A549 (cell line): ENCODE measurements at regions not wholly inside any gene's neighbourhood (a gene's known extent, or its start where the extent isn't known, plus 50 kb on each side); places are given as distances from the start of the nearest gene placed in this dataset.

Experiments
- ATAC-seq, 2 experiments: fragments of 200-7000 bp in 1 of 2; fragments of >200 bp in 1 of 2; cut with Nextera tagmentation in 1 of 2; cut with Tn5 transposase in 1 of 2; 3 replicates each; pipeline versions ENCODE4 v1.8.0 to v1.9.1; 2018 to 2020; ENCODE audit warnings: mild to moderate bottlenecking in 1 of 2, moderate library complexity in 1 of 2
- CTCF ChIA-PET: fragments of 300-600 bp; sonication (Branson Sonifier 250); formaldehyde crosslinking; extraction: SDS; loops from one replicate; lab custom pipeline; 2021; ENCODE audit warnings: antibody characterized with exemption, inconsistent platforms; lab: Yijun Ruan, JAX
- POLR2A ChIA-PET: fragments of 350-600 bp; formaldehyde crosslinking; extraction: SDS; loops from one replicate; lab custom pipeline; 2021; ENCODE audit warnings: antibody characterized with exemption, inconsistent platforms; lab: Yijun Ruan, JAX
- DNase-seq, 2 experiments: peaks; one replicate each; pipeline versions ENCODE4 v3.0.0 to v3.0.0-alpha.2; 2011 to 2016; ENCODE audit warnings: low read depth in 1 of 2, low spot score in 1 of 2
- FAIRE-seq: peaks from 2 replicates; lab custom pipeline; 2011; peaks lifted over from hg19 to GRCh38; lab: Jason Lieb, UNC
- H3K27ac ChIP-seq, 2 experiments: fragments of >200 bp; sonication (Bioruptor Twin); formaldehyde crosslinking; 3 replicates each; pipeline ENCODE4 v1.5.1; 2016 to 2017
- H3K4me1 ChIP-seq: fragments of >200 bp; sonication (Bioruptor Twin); formaldehyde crosslinking; 3 replicates; pipeline ENCODE4 v1.6.1; 2016
- H3K4me2 ChIP-seq: fragments of >200 bp; sonication (Bioruptor Twin); formaldehyde crosslinking; 3 replicates; pipeline ENCODE4 v1.6.1; 2016
- H3K4me3 ChIP-seq: fragments of >200 bp; sonication (Bioruptor Twin); formaldehyde crosslinking; 3 replicates; pipeline ENCODE4 v1.5.1; 2016
- H3K9me3 ChIP-seq: fragments of >200 bp; sonication (Bioruptor Twin); formaldehyde crosslinking; 3 replicates; pipeline ENCODE4 v1.6.1; 2016
- BHLHE40 ChIP-seq: IDR thresholded peaks from 2 replicates; pipeline ENCODE4 v1.6.1; 2012; ENCODE audit warnings: low read depth, low read length, inconsistent platforms
- CBX2 ChIP-seq: fragments of 200-600 bp; sonication (generic); IDR thresholded peaks from 2 replicates; pipeline ENCODE4 v1.6.1; 2016; ENCODE audit warnings: low read depth, mild to moderate bottlenecking, borderline replicate concordance
- CBX8 ChIP-seq: fragments of 200-600 bp; sonication (generic); IDR thresholded peaks from 2 replicates; pipeline ENCODE4 v1.6.1; 2016
- CEBPB ChIP-seq, 2 experiments: fragments of >200 bp in 1 of 2; sonication (Bioruptor Twin) in 1 of 2; formaldehyde crosslinking in 1 of 2; IDR thresholded peaks; 2 replicates each; pipeline ENCODE4 v1.6.1; 2012 to 2016
- CHD4 ChIP-seq: fragments of 200-600 bp; sonication (generic); IDR thresholded peaks from 2 replicates; pipeline ENCODE4 v1.6.1; 2016; ENCODE audit warnings: antibody characterized with exemption, mild to moderate bottlenecking, borderline replicate concordance
- E2F6 ChIP-seq: IDR thresholded peaks from 2 replicates; pipeline ENCODE4 v1.6.1; 2012; ENCODE audit warnings: low read depth, borderline replicate concordance
- EHF ChIP-seq: fragments of 250-450 bp; sonication (Bioruptor Pico); IDR thresholded peaks from 2 replicates; pipeline ENCODE4 v1.5.0; 2020; ENCODE audit warnings: mild to moderate bottlenecking
- ELK1 ChIP-seq: fragments of 150-350 bp; IDR thresholded peaks from 2 replicates; pipeline ENCODE4 v1.6.1; 2014; ENCODE audit warnings: low read depth, mild to moderate bottlenecking, low read length
- FOSL2 ChIP-seq, 2 experiments: fragments of 450-650 bp in 1 of 2; fragments of >200 bp in 1 of 2; sonication (Bioruptor Twin) in 1 of 2; formaldehyde crosslinking; IDR thresholded peaks; 2 replicates each; pipeline versions ENCODE4 v1.5.0 to v1.6.1; 2016 to 2020; ENCODE audit warnings: mild to moderate bottlenecking in 1 of 2, moderate library complexity in 1 of 2
- FOXS1 ChIP-seq: fragments of 250-450 bp; sonication (Bioruptor Pico); IDR thresholded peaks from 2 replicates; pipeline ENCODE4 v1.5.0; 2020; ENCODE audit warnings: mild to moderate bottlenecking, moderate library complexity
- HEYL ChIP-seq: fragments of 250-450 bp; sonication (Bioruptor Pico); IDR thresholded peaks from 2 replicates; pipeline ENCODE4 v1.8.0; 2021; ENCODE audit warnings: mild to moderate bottlenecking, moderate library complexity
- HOXA7 ChIP-seq: fragments of 250-450 bp; sonication (Bioruptor Pico); IDR thresholded peaks from 2 replicates; pipeline ENCODE4 v1.5.0; 2020; ENCODE audit warnings: mild to moderate bottlenecking, moderate library complexity
- HOXB13 ChIP-seq: fragments of 250-450 bp; sonication (Bioruptor Pico); IDR thresholded peaks from 2 replicates; pipeline ENCODE4 v1.5.0; 2020; ENCODE audit warnings: low read depth, mild to moderate bottlenecking, moderate library complexity
- HOXB5 ChIP-seq: fragments of 250-450 bp; sonication (Bioruptor Pico); IDR thresholded peaks from 2 replicates; pipeline ENCODE4 v1.5.0; 2020; ENCODE audit warnings: mild to moderate bottlenecking, moderate library complexity
- JUN ChIP-seq, 2 experiments: fragments of >200 bp; sonication (Bioruptor Twin); formaldehyde crosslinking; IDR thresholded peaks; 2 replicates in 1 of 2; 3 replicates in 1 of 2; pipeline ENCODE4 v1.6.1; 2016 to 2017
- JUNB ChIP-seq: fragments of >200 bp; sonication (Bioruptor Twin); formaldehyde crosslinking; IDR thresholded peaks from 2 replicates; pipeline ENCODE4 v1.6.1; 2016
- KDM5A ChIP-seq: fragments of 200-600 bp; sonication (generic); IDR thresholded peaks from 2 replicates; pipeline ENCODE4 v1.6.1; 2016; ENCODE audit warnings: antibody characterized with exemption, mild to moderate bottlenecking
- NFE2L2 ChIP-seq: fragments of 150-350 bp; conservative IDR thresholded peaks from 2 replicates; pipeline ENCODE4 v1.6.1; 2014; ENCODE audit warnings: low read length
- NR3C1 ChIP-seq: fragments of >200 bp; sonication (Bioruptor Twin); formaldehyde crosslinking; IDR thresholded peaks from 3 replicates; pipeline ENCODE4 v1.6.1; 2017
- POLR2A ChIP-seq: IDR thresholded peaks from 2 replicates; pipeline ENCODE4 v1.6.1; 2012; ENCODE audit warnings: mild to moderate bottlenecking, low read length
- RARB ChIP-seq: fragments of 250-450 bp; sonication (Bioruptor Pico); IDR thresholded peaks from 2 replicates; pipeline ENCODE4 v1.8.0; 2021; ENCODE audit warnings: mild to moderate bottlenecking, moderate library complexity
- RNF2 ChIP-seq: fragments of 200-600 bp; sonication (generic); IDR thresholded peaks from 2 replicates; pipeline ENCODE4 v1.6.1; 2016; ENCODE audit warnings: low read depth, mild to moderate bottlenecking, antibody characterized with exemption, moderate library complexity, borderline replicate concordance
- TP53 ChIP-seq: fragments of 250-450 bp; sonication (Bioruptor Pico); IDR thresholded peaks from 2 replicates; pipeline ENCODE4 v1.5.0; 2021; ENCODE audit warnings: mild to moderate bottlenecking, moderate library complexity
- USF2 ChIP-seq: fragments of 450-650 bp; IDR thresholded peaks from 2 replicates; pipeline ENCODE4 v1.6.1; 2014; ENCODE audit warnings: antibody characterized with exemption
- ZC3H11A ChIP-seq: fragments of 450-650 bp; IDR thresholded peaks from 2 replicates; pipeline ENCODE4 v1.6.1; 2014; ENCODE audit warnings: antibody characterized with exemption, mild to moderate bottlenecking
- ZFP36 ChIP-seq: fragments of 450-650 bp; IDR thresholded peaks from 2 replicates; pipeline ENCODE4 v1.6.1; 2014; ENCODE audit warnings: borderline replicate concordance; ENCODE audit not compliant: partially characterized antibody
- ZNF302 ChIP-seq: fragments of 250-450 bp; sonication (Bioruptor Pico); IDR thresholded peaks from 2 replicates; pipeline ENCODE4 v1.9.0; 2021; ENCODE audit warnings: inconsistent platforms, mild to moderate bottlenecking, moderate library complexity
- WGBS: methylation state at CpG from one replicate; pipeline ENCODE4 v1.1.6; 2017; ENCODE audit errors: missing lambda C conversion rate; 5-methylcytosine and 5-hydroxymethylcytosine counted together

- FAIRE-seq, result no peak
- CTCF ChIA-PET, result interaction anchor here (0.9 to 1.6 kb wide), 3 partner anchors 10 to 55 kb away, joined by 3 to 7 read pairs (median 3); no protein-coding TSS in a partner anchor
- WGBS, result 90% methylated on average over 7 of the region's 7 CpGs
These were observed 159.9 kb downstream of the HIPK3 start for GRCh38 chr11:33417121-33417520.

GRCh38 chr11:33413301-33413700 lies 156.1 kb downstream of the HIPK3 start:
- H3K4me3 ChIP-seq, result no peak overlapping the region
- no peak overlapping the region for H3K27ac ChIP-seq
- TF ChIP-seq E2F6, result no peak
- TF ChIP-seq BHLHE40, result no peak
- no peak for TF ChIP-seq HOXB5
- TF ChIP-seq HOXB13, result no peak
- no peak for TF ChIP-seq RNF2
- no peak for TF ChIP-seq CBX2
- no peak for TF ChIP-seq NFE2L2
- no peak for TF ChIP-seq CBX8
- no peak for TF ChIP-seq RARB (CRISPR knock-in tag)
- no peak for TF ChIP-seq TP53
- no peak for TF ChIP-seq ZC3H11A
- TF ChIP-seq POLR2A, result no peak
- TF ChIP-seq ELK1, result no peak
- no peak for TF ChIP-seq JUNB
- H3K9me3 ChIP-seq, result no peaks in the 10 kb centered on the region
- FAIRE-seq (no peak), DNase-seq (no peak), ATAC-seq (no peak)
- no peak overlapping the region for H3K4me2 ChIP-seq
- CTCF ChIA-PET, result interaction anchor here (0.7 to 2.1 kb wide), 2 partner anchors 13 to 51 kb away, joined by 3 to 5 read pairs; no protein-coding TSS in a partner anchor
- POLR2A ChIA-PET, result no interaction called here
- WGBS, result 88% methylated on average over 4 of the region's 4 CpGs
- no peaks in the 10 kb centered on the region for H3K4me1 ChIP-seq

More at GRCh38 chr11:33417121-33417520, 159.9 kb downstream of the HIPK3 start:
- no peak for DNase-seq
- H3K27ac ChIP-seq, result no peak overlapping the region
- H3K9me3 ChIP-seq, result no peaks in the 10 kb centered on the region
- no peak for ATAC-seq
- POLR2A ChIA-PET, result no interaction called here
- H3K4me3 ChIP-seq, result no peak overlapping the region
- no peak for TF ChIP-seq NR3C1
- TF ChIP-seq ZNF302 (CRISPR knock-in tag), result no peak
- TF ChIP-seq CBX8, result no peak
- no peak for TF ChIP-seq HOXA7
- TF ChIP-seq USF2, result no peak
- no peak for TF ChIP-seq JUN (IDR thresholded peaks at IDR 0.05)
- no peak for TF ChIP-seq FOXS1 (CRISPR knock-in tag)
- no peak for TF ChIP-seq CEBPB (IDR thresholded peaks at IDR 0.05)
- TF ChIP-seq ZFP36, result no peak
- TF ChIP-seq FOSL2 (IDR thresholded peaks at IDR 0.05), result no peak
- TF ChIP-seq FOSL2 (CRISPR knock-in tag; IDR thresholded peaks at IDR 0.05), result no peak
- TF ChIP-seq EHF (CRISPR knock-in tag), result no peak
- no peak for TF ChIP-seq KDM5A
- TF ChIP-seq ELK1, result no peak
- no peak for TF ChIP-seq HEYL (CRISPR knock-in tag)
- TF ChIP-seq CHD4, result no peak
- TF ChIP-seq, all 56 proteins: peak for 0
- no peaks in the 10 kb centered on the region for H3K4me1 ChIP-seq
- H3K4me2 ChIP-seq, result no peak overlapping the region
